ENCODE measurements at regions not wholly inside any gene's neighbourhood (a gene's known extent, or its start where the extent isn't known, plus 50 kb on each side); places are given as distances from the start of the nearest gene placed in this dataset.

- FAIRE-seq (peak; percentile 96), DNase-seq (ENCODE audit: extremely low read depth in 1 of 4, low spot score in 3 of 4) (peak; percentile 68 to 84 (median 76)), ATAC-seq (peak; percentile 91)
- H2AFZ ChIP-seq (ENCODE audit: low read depth, low read length), result no peak overlapping the region
- H3K9me3 ChIP-seq (replicated peaks; ENCODE audit: control insufficient read depth, insufficient read depth, low read depth, low read length), result no peaks in the 10 kb centered on the region
- H3K27ac ChIP-seq (ENCODE audit: extremely low read depth, low read depth, low read length), result no peak overlapping the region
- H3K9ac ChIP-seq (ENCODE audit: insufficient read depth in 1 of 2, low read depth in 2 of 2, low read length in 2 of 2), result no peak overlapping the region
- no TSS peak for BruUV-seq (replicated peaks)
- H3K9me1 ChIP-seq (ENCODE audit: control insufficient read depth, insufficient read depth, low read length), result no peaks in the 10 kb centered on the region
- ChIA-PET POLR2A (interaction anchor here (0.8 kb wide), 1 partner anchor 77 kb away, joined by 3 read pairs; no protein-coding TSS in a partner anchor), CTCF (ENCODE audit: low intra/inter-chr PET ratio) (interaction anchor here (1.2 to 2.1 kb wide), 3 partner anchors 24 to 507 kb away, joined by 5 to 18 read pairs (median 8); no protein-coding TSS in a partner anchor)
- in situ Hi-C loops (cut with MboI), result loop anchor here (5.0 kb wide), 1 partner anchor 407 kb away; no protein-coding TSS in a partner anchor
- no peaks in the 10 kb centered on the region for H3K79me2 ChIP-seq (ENCODE audit: control insufficient read depth, insufficient read depth, low read length)
- no peak overlapping the region for H3K4me2 ChIP-seq (ENCODE audit: insufficient read depth, low read length)
- H3K36me3 ChIP-seq (ENCODE audit: control insufficient read depth, insufficient read depth, low read length), result no peaks in the 10 kb centered on the region
- peaks cover 5 to 12% of the 10 kb centered on the region in 2 experiments; a peak in 3 of 5 replicates for H3K27me3 ChIP-seq (ENCODE audit: control insufficient read depth in 2 of 2, insufficient read depth in 2 of 2, low read length in 2 of 2)
- intact Hi-C loops (cut with micrococcal nuclease), result loop anchor here (1.0 to 10.0 kb wide), 4 partner anchors 67 to 770 kb away; no protein-coding TSS in a partner anchor
- H3K4me1 ChIP-seq (replicated peaks in 1 of 2; ENCODE audit: control insufficient read depth in 2 of 2, insufficient read depth in 2 of 2, low read length in 2 of 2), result no peaks in the 10 kb centered on the region
- no peak overlapping the region for H3K4me3 ChIP-seq
- H4K20me1 ChIP-seq (replicated peaks; ENCODE audit: control insufficient read depth, insufficient read depth, low read length), result no peaks in the 10 kb centered on the region
- WGBS (ENCODE audit: insufficient coverage, low coverage, missing lambda C conversion rate), result 13% methylated on average over 11 of the region's 11 CpGs
- TF ChIP-seq THAP12 (CRISPR knock-in tag; IDR thresholded peaks at IDR 0.05) (no peak), KAT7 (CRISPR knock-in tag; IDR thresholded peaks at IDR 0.05; ENCODE audit: borderline replicate concordance) (no peak), MXD1 (CRISPR knock-in tag; IDR thresholded peaks at IDR 0.05; ENCODE audit: borderline replicate concordance, poor library complexity, severe bottlenecking) (no peak), ZBTB2 (IDR thresholded peaks at IDR 0.05) (no peak), CLOCK (CRISPR knock-in tag; IDR thresholded peaks at IDR 0.05; ENCODE audit: borderline replicate concordance) (no peak), BMI1 (IDR thresholded peaks at IDR 0.05; ENCODE audit: low read length) (peak; percentile 53; the same call in 1 of the 2 replicates), RFX5 (IDR thresholded peaks at IDR 0.05; ENCODE audit: low read depth, low read length) (no peak), SNAPC5 (CRISPR knock-in tag; IDR thresholded peaks at IDR 0.05) (no peak), MAX (CRISPR knock-in tag; IDR thresholded peaks at IDR 0.05) (no peak), NR2F6 (CRISPR knock-in tag; IDR thresholded peaks at IDR 0.05) (no peak), WHSC1 (IDR thresholded peaks at IDR 0.05; ENCODE audit: low read length) (no peak), ZNF512 (tag; IDR thresholded peaks at IDR 0.05) (no peak)
Measured at GRCh38 chr21:31604591-31605190, 54.8 kb upstream of the SOD1 start.
